HG03064 (cell line): ENCODE measurements at regions not wholly inside any gene's neighbourhood (a gene's known extent, or its start where the extent isn't known, plus 50 kb on each side); places are given as distances from the start of the nearest gene placed in this dataset.

ENCODE experiments used
- ATAC-seq: cut with Tn5 transposase; IDR thresholded peaks from one replicate; pipeline ENCODE4 v1.9.1; 2021; ENCODE audit warnings: low read depth; ENCODE audit not compliant: unreplicated experiment

DNA sequence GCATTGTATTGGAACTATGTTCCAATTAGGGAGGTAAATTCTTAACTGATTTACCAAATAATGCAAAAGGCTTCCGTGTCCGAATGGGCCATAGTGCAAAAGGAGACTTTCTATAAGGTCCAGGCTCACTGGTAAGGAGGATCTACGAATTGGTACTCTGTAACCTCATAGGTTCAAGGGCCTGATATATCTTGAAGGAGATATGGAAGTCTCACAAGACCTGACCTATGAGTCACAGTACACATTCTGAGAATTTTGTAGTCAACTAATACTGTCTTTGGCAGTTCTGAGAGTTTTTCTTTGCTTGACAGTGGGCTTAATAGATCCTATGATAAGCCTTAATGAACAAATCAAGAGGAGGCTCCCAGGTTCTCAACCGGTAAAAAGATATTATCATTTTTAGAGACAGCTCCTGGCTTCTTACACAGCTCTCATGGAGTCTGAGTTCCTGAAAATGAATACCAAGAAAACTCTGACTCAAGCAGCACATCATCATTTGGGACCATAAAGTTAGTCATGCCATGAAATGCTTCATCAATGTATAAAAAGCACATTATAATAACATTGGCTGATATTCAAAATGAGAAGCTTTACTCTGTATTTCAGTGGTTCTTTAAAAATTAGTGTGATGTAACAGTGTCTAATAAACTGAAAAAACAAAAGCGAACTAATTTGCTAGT lies 1275.2 kb upstream of the CRIM1 start:
- ATAC-seq = no peak

- ATAC-seq = no peak
These were observed 1288.2 kb upstream of the CRIM1 start for GRCh38 chr2:35067420-35067819.

DNA sequence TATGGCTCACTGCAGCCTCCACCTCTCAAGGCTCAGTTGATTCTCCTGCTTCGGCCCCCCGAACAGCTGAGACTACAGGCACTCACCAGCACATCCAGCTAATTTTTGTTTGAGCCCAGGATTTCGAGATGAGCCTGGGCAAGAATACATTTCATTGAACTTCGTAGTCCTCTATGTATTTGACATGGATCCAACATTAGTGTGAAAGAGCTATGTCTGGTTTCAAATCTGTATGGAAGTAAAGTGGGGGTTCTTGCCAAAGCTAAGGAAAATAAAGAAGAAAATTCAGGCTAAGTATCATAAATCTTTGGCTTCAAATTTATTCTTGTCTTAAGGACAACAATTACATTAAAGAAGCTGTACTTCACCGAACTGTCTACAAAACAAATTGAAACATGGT lies 1291.7 kb upstream of the CRIM1 start:
- no peak for ATAC-seq

DNA sequence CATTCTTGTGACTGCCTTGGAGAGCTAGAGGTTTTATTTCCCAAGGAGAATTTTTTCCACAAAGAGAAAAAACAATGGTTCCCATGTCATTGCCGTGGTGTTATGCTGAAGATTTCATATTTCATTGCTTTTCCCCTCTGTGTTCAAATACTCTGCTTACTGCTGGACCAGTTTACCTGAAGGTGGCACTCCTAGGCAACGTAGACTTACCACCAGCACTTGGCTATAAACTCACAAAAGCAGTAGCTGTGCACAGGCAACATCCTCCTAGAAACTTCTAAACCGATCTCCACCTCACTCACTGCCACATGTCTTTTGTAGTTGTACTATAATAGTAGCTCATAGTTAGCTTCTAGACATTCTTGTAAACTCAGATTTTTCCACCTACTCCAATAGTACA lies 1319.7 kb upstream of the CRIM1 start:
- no peak for ATAC-seq

DNA sequence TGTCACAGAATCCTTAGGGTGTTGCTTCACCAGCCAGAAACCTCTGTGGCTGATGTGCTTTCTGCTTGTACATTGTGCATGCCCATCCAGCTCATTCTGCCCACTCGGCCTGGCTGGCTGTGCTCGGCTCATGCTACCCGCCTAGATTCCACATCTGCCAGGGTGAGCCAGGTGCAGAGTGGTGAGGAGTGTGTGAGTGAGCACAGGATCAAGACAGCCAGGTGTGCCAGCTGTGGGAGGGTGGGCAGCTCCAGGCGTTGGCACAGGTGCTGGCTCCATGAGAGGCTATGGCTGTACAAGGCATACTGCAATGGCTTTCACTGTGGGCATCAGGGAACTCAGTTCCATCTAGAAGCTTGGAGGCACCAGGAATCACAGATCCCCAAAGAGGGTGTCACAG lies 1321.8 kb upstream of the CRIM1 start:
- ATAC-seq = no peak

- no peak for ATAC-seq
These were observed 1332.0 kb upstream of the CRIM1 start for GRCh38 chr2:35023545-35023944.

- ATAC-seq = no peak
These were observed 1355.1 kb upstream of the CRIM1 start for GRCh38 chr2:35000453-35000852.

- ATAC-seq = no peak
These were observed 1356.8 kb upstream of the CRIM1 start for GRCh38 chr2:34998741-34999140.

DNA sequence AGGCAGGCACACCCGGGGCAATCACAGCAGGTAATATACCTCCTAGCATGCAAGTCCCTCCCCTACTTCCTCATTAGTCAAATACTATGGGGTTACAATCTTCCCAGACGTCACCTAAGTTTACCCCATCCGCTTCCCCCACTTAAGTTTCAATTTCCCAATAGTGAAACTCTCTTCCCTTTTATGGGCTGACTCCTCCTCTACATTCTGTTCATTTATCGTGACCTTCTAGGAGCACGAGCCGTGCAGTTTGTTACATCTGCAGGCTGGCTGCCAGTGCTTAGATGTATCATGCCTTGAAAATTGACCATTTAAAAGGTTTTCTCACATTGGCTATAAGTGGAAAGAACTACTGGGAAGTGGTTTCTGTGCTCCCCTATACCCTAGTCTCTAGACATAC lies 1357.8 kb upstream of the CRIM1 start:
- ATAC-seq = no peak

DNA sequence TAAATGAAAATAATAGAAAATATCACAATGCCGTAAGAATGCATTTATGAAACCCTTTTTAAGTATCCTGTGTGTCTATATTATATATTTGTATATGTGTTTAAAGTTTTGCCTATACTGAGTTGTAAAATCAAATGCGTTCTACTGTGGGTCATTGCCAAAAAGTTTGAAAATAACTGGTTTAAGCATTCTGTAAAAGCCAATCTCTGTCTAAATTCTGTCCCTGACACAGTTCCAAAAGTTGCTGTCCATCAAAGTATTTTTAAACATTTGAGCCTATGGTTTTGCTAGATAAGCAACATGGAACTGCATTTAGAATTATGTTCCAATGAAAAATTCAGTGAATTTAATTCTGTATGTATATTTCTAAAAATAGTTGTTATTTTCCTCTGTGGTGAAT lies 1360.4 kb upstream of the CRIM1 start:
- no peak for ATAC-seq

GRCh38 chr2:34991508-34992274 lies 1363.9 kb upstream of the CRIM1 start:
- no peak for ATAC-seq

DNA sequence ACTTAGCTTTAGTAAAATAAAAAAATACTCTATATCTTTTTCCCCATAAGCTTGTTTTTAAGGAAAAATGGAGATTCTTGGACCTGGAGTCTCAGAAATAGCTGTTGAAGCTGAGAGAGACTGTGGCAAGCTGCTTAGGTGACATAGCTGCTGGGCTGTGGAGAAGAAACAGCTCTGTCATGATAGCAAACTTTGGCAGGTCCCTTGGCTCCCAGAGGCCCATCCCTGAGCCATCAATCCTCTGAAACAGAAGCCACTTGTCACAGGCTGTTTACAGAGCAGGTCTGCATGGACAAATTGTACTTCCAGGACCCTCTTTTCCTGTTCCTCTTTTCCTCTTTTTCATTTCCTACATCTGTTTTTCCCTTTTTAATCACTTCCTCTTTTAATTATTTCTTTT lies 1370.1 kb upstream of the CRIM1 start:
- ATAC-seq = no peak

GRCh38 chr2:34980689-34981088 lies 1374.9 kb upstream of the CRIM1 start:
- ATAC-seq = no peak

GRCh38 chr2:34979148-34979547 lies 1376.4 kb upstream of the CRIM1 start:
- ATAC-seq = no peak

DNA sequence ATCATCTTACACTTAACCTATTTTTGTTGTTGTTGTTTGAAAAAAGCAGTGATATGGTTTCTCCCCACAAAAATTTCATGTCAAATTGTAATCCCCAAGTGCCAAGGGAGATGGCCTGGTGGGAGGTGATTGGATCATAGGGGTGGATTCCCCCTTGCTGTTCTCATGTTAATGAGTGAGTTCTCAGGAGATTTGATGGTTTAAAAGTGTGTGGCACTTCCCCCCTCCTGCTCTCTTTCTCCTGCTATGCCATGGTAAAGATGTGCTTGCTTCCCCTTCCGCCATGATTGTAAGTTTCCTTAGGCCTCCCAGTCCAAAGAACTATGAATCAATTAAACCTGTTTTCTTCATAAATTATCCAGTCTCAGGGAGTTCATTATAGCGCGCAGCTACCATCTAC lies 1362.7 kb upstream of the FAM98A start:
- ATAC-seq = no peak

GRCh38 chr2:34954758-34955157 lies 1355.7 kb upstream of the FAM98A start:
- ATAC-seq = no peak

DNA sequence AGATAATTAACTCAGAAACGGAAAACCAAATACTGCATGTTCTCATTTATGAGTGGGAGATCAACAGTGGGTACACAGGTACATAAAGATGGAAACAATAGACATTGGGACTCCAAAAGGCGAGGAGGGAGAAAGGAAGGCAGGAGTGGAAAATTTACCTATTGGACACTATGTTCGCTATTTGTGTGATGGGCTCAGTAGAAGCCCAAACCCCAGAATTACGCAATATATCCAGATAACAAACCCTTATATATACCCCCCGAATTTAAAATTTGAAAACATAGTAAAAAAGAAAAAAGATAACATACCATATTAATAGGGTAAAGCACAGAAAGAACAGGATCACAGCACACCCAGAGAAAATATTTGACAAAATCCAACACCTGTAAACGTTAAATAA lies 1351.7 kb upstream of the FAM98A start:
- no peak for ATAC-seq

DNA sequence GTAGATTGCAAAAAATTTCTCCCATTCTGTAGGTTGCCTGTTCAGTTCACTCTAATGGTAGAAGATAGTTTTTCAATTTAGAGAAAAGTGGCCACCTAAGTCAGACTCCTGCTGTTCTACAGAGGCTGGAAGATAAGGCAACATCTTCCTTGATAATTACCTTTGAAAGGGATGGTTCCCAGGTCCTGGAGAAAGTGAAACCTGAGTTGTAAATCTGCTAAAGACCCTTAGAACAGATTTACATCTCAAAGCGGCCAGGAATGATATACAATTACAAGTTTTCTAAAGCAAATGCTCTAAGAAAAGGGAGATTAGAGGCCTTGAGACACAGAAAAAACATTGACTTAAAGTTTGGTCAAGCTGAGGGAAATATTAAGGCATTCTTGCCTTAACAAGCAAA lies 1350.2 kb upstream of the FAM98A start:
- ATAC-seq = no peak

DNA sequence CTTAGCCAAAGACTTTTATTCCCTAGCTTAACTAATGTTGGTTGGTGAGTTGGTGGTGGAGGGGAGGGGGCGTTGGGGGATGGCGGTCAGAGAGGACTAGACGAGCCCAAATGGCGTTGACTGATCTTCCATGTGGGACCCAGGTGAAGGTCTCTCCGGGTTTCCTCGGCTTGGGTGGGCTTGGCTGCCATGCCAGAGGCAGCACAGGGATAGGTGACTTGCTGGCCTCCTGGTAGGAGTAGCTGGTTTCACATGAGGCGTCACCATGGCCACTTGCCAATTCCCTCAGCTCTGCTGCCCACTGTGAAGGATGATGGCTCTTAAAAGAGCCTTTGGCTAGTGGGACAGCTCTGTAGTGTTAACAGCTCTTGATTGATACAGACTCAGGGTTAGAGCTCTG lies 1337.0 kb upstream of the FAM98A start:
- no peak for ATAC-seq

DNA sequence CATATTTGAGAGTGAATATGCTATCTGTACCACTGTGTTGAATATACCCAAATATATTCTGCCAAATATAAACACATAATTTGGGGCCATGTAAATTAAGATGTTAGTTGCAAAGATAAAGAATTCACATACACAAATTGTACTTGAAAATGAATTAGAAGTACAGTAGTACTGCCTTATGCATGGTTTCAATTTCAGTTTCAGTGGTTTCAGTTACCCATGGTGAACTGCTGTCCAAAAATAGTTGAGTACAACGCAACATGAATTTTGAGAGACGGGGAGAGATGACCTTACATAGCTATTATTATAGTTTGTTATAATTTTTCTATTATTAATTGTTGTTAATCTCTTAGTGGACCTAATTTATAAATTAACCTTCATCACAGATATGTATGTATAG lies 1313.0 kb upstream of the FAM98A start:
- peak; percentile 96 for ATAC-seq

DNA sequence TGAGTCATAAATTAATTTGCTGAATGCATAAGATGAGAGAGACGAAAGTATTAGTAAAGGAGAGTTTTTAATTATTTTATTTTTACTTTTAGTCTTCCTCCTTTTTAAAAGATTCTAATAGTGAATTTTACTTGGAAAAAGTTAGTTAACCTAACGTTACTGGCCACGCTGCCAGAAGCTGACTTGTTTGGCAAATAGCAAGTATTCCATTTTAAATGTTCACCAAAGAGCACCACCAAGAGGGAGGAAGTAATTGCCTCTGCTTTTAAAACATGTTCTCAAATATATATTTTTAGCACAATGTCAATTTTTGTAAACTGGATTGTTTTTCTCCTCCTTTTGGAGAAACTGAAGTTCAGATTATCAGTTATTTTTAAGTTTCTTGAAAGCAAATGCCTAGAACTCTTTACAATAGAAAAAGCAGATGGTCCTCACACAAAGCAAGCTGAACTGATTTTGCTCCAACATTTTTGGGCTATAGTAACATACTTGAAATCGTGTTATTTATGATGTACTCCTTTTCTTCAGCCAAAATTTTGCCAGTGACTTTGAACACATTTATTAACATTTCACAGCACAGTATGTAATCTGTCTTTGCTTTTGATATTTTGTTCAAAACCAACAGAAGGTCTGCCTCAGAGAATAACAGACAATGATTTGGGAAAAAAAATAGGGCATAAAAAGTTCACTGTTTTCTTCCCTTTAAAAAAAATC lies 1311.0 kb upstream of the FAM98A start:
- ATAC-seq = no peak

GRCh38 chr2:34907812-34908211 lies 1308.7 kb upstream of the FAM98A start:
- no peak for ATAC-seq
